ENCODE measurements at regions not wholly inside any gene's neighbourhood (a gene's known extent, or its start where the extent isn't known, plus 50 kb on each side); places are given as distances from the start of the nearest gene placed in this dataset.

GRCh38 chr17:15048381-15048780 is 216.7 kb downstream of the PMP22 start:
- H3K27me3 ChIP-seq (ENCODE audit: insufficient read depth, low read depth, severe bottlenecking) = no peaks in the 10 kb centered on the region
- no peak for TF ChIP-seq CTCF (IDR thresholded peaks at IDR 0.05; ENCODE audit: low read depth, low read length)
- no peaks in the 10 kb centered on the region for H3K36me3 ChIP-seq
- DNase-seq = no peak
- no peak overlapping the region for H3K27ac ChIP-seq
- no peaks in the 10 kb centered on the region for H3K9me3 ChIP-seq (ENCODE audit: severe bottlenecking)
- no peak overlapping the region for H3K4me3 ChIP-seq (ENCODE audit: low read depth, low read length)

DNA sequence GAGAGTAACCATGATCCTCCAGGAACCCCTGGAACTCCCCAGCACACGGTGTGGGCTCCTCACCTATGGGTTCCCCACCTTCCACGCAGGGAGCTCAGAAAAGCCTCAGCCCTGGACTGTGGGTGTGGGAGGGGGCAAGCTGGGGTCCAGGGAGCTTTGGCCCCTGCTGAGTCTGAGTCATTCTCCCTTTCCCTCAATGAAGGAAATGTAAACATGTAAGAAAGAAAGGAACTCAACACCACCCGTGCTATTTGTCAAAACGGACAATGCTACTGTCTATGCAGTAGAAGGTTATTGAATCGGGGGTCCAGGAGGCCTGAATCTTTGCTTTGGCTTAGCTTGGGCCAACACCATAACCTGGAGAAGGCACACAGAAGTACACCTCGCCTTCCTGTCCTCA is 222.8 kb downstream of the PMP22 start:
- Histone ChIP-seq H3K4me3 (ENCODE audit: low read depth, low read length) (no peak overlapping the region), H3K27ac (no peak overlapping the region), H3K27me3 (ENCODE audit: insufficient read depth, low read depth, severe bottlenecking) (no peaks in the 10 kb centered on the region), H3K36me3 (no peaks in the 10 kb centered on the region), H3K9me3 (ENCODE audit: severe bottlenecking) (no peaks in the 10 kb centered on the region)
- DNase-seq = no peak
- no peak for TF ChIP-seq CTCF (IDR thresholded peaks at IDR 0.05; ENCODE audit: low read depth, low read length)

DNA sequence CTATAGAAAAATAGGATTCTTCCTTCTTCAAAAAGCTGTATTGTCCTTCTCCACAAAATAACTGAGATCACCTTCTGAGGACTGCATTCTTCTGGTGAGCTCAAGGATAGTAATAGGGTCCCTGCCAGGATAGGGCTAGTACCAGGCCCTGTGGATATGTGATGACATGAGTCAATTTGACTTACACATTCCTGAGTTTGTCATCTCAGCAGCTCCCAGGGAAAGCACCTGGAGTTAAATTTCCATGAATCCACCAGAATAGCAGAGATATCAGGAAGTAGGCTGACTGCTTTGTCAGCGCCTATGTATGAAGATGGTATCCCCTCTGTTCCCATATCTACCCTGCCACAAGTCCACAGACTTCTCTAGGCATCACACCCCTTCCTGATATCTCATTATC is 225.8 kb downstream of the PMP22 start:
- TF ChIP-seq CTCF (IDR thresholded peaks at IDR 0.05; ENCODE audit: low read depth, low read length) = no peak
- DNase-seq = no peak

DNA sequence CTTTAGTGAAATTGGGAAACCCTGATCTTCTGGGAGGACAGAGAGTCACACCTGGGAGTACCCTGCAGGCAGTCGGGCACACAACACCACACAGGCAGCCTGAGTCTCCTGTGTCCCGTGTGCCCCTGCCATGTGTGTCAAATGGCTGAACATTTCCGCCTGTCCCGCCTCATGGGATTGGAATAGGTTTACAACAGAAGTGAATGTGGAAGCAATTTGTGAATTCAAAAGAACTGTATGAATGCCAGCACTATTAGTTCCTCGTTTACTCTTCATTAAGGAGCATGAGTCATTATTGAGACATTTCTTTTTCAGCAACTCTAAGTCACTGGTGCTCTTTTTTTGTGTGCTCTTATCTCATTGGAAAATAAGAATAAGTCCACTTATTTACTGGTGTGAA is 226.5 kb downstream of the PMP22 start:
- H3K27ac ChIP-seq = no peak overlapping the region
- no peaks in the 10 kb centered on the region for H3K36me3 ChIP-seq
- no peaks in the 10 kb centered on the region for H3K27me3 ChIP-seq (ENCODE audit: insufficient read depth, low read depth, severe bottlenecking)
- H3K9me3 ChIP-seq (ENCODE audit: severe bottlenecking) = no peaks in the 10 kb centered on the region
- no peak overlapping the region for H3K4me3 ChIP-seq (ENCODE audit: low read depth, low read length)
- no peak for DNase-seq
- no peak for TF ChIP-seq CTCF (IDR thresholded peaks at IDR 0.05; ENCODE audit: low read depth, low read length)

More for the DNA sequence above, 225.8 kb downstream of the PMP22 start:
- Histone ChIP-seq H3K27ac (no peak overlapping the region), H3K27me3 (ENCODE audit: insufficient read depth, low read depth, severe bottlenecking) (no peaks in the 10 kb centered on the region), H3K4me3 (ENCODE audit: low read depth, low read length) (no peak overlapping the region), H3K9me3 (ENCODE audit: severe bottlenecking) (no peaks in the 10 kb centered on the region), H3K36me3 (no peaks in the 10 kb centered on the region)

DNA sequence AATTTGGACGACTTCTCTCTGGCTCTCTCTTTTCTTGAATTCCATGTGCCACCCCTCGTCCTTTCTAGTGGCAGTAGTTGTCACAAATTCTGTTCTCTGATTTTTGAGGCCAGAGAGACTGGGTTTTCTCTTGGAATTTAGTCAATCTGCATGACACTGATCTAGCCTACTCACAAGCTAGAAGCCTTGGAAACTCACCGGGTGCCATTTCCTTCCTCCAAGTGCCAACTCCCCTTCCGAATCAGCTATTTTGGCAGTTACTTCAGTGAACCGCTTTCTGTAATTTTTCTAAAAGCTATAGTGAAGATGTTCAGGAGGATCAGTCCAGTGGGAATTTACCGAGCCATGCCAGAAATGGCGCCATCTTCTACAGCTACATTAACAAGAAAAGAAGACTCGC is 228.9 kb downstream of the PMP22 start:
- no peaks in the 10 kb centered on the region for H3K27me3 ChIP-seq (ENCODE audit: insufficient read depth, low read depth, severe bottlenecking)
- no peak overlapping the region for H3K4me3 ChIP-seq (ENCODE audit: low read depth, low read length)
- H3K27ac ChIP-seq = no peak overlapping the region
- H3K36me3 ChIP-seq = no peaks in the 10 kb centered on the region
- TF ChIP-seq CTCF (IDR thresholded peaks at IDR 0.05; ENCODE audit: low read depth, low read length) = no peak
- no peaks in the 10 kb centered on the region for H3K9me3 ChIP-seq (ENCODE audit: severe bottlenecking)
- no peak for DNase-seq

GRCh38 chr17:15031975-15032374 is 233.2 kb downstream of the PMP22 start:
- Histone ChIP-seq H3K4me3 (ENCODE audit: low read depth, low read length) (no peak overlapping the region), H3K9me3 (ENCODE audit: severe bottlenecking) (no peaks in the 10 kb centered on the region), H3K27me3 (ENCODE audit: insufficient read depth, low read depth, severe bottlenecking) (no peaks in the 10 kb centered on the region), H3K27ac (no peak overlapping the region), H3K36me3 (no peaks in the 10 kb centered on the region)
- no peak for DNase-seq
- TF ChIP-seq CTCF (IDR thresholded peaks at IDR 0.05; ENCODE audit: low read depth, low read length) = no peak

All from WERI-Rb-1 (cell line).